H1 (cell line): ENCODE measurements at regions not wholly inside any gene's neighbourhood (a gene's known extent, or its start where the extent isn't known, plus 50 kb on each side); places are given as distances from the start of the nearest gene placed in this dataset.

ENCODE experiments used
- JUN ChIP-seq: IDR thresholded peaks from 2 replicates; pipeline ENCODE4 v1.6.1; 2011; ENCODE audit warnings: low read depth, mild to moderate bottlenecking, improper control_type of control experiment, low read length
- MAFK ChIP-seq: IDR thresholded peaks from 2 replicates; pipeline ENCODE4 v1.6.1; 2012; ENCODE audit warnings: low read depth, mild to moderate bottlenecking, improper control_type of control experiment, low read length
- NRF1 ChIP-seq: IDR thresholded peaks from 2 replicates; pipeline ENCODE4 v1.6.1; 2011; ENCODE audit warnings: mild to moderate bottlenecking, low read depth, low read length, improper control_type of control experiment
- PHF8 ChIP-seq: fragments of 200-600 bp; sonication (generic); conservative IDR thresholded peaks from 2 replicates; pipeline ENCODE4 v1.7.1; 2012; ENCODE audit warnings: low read depth, mild to moderate bottlenecking, inconsistent platforms, low read length, moderate library complexity
- POLR2A ChIP-seq, 2 experiments: IDR thresholded peaks; 1 replicate in 1 of 2; 2 replicates in 1 of 2; pipeline ENCODE4 v1.6.1; 2011; ENCODE audit warnings: low read depth in 2 of 2, low read length in 2 of 2, mild to moderate bottlenecking in 2 of 2; ENCODE audit errors: control extremely low read depth in 1 of 2
- POLR2AphosphoS5 ChIP-seq: IDR thresholded peaks from 2 replicates; pipeline ENCODE4 v1.6.1; 2011; ENCODE audit warnings: low read depth, low read length
- SAP30 ChIP-seq: fragments of 300-600 bp; sonication (generic); IDR thresholded peaks from 2 replicates; pipeline ENCODE4 v1.7.1; 2012; ENCODE audit warnings: low read length, moderate library complexity, mild to moderate bottlenecking, inconsistent platforms; ENCODE audit not compliant: insufficient read depth, insufficient replicate concordance
- SUZ12 ChIP-seq: fragments of 200-600 bp; sonication (generic); IDR thresholded peaks from 2 replicates; pipeline ENCODE4 v1.6.1; 2012; ENCODE audit warnings: mild to moderate bottlenecking, inconsistent platforms, low read length, moderate library complexity, mixed read lengths
- TF ChIP-seq, protein P1 (sequence below), 3 experiments: IDR thresholded peaks; 1 replicate in 2 of 3; 2 replicates in 1 of 3; pipeline versions ENCODE4 v1.5.1 to v1.6.1; 2011; ENCODE audit warnings: low read length in 3 of 3, mild to moderate bottlenecking in 3 of 3, inconsistent platforms in 2 of 3, low read depth in 1 of 3, moderate library complexity in 1 of 3; ENCODE audit not compliant: insufficient read depth in 1 of 3; ENCODE audit errors: control extremely low read depth in 1 of 3
- TF ChIP-seq, protein P2 (sequence below): fragments of 300-600 bp; sonication (generic); IDR thresholded peaks from 2 replicates; pipeline ENCODE4 v1.7.1; 2012; ENCODE audit warnings: low read length, moderate library complexity, mild to moderate bottlenecking, inconsistent platforms; ENCODE audit not compliant: insufficient replicate concordance

DNA sequence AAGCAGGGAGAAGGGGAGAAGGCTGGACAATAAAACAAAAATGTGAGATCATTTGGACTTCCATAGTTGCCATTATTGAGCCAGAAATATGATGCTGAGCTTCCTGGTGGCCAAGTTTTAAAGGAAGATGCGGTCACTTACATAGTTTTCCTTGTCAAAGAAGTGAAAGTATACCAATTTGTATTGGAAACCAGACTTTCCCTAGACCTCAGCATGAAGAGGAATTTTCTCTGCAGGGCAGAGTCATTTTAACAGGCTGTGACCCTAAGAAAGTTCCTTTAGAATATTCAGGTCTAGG is 111.0 kb downstream of the GATA6 start:
- TF ChIP-seq SAP30 (no peak), POLR2A (IDR thresholded peaks at IDR 0.05; ENCODE audit: control extremely low read depth in 1 of 2, low read depth in 2 of 2, low read length in 2 of 2) (no peak), MAFK (no peak), SUZ12 (no peak), POLR2AphosphoS5 (no peak), PHF8 (no peak), NRF1 (no peak), JUN (no peak)
- TF ChIP-seq, protein P1, sequence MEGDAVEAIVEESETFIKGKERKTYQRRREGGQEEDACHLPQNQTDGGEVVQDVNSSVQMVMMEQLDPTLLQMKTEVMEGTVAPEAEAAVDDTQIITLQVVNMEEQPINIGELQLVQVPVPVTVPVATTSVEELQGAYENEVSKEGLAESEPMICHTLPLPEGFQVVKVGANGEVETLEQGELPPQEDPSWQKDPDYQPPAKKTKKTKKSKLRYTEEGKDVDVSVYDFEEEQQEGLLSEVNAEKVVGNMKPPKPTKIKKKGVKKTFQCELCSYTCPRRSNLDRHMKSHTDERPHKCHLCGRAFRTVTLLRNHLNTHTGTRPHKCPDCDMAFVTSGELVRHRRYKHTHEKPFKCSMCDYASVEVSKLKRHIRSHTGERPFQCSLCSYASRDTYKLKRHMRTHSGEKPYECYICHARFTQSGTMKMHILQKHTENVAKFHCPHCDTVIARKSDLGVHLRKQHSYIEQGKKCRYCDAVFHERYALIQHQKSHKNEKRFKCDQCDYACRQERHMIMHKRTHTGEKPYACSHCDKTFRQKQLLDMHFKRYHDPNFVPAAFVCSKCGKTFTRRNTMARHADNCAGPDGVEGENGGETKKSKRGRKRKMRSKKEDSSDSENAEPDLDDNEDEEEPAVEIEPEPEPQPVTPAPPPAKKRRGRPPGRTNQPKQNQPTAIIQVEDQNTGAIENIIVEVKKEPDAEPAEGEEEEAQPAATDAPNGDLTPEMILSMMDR (IDR thresholded peaks at IDR 0.05; ENCODE audit: control extremely low read depth in 1 of 3, insufficient read depth in 1 of 3, low read depth in 1 of 3, low read length in 3 of 3) = no peak
- TF ChIP-seq, protein P2, sequence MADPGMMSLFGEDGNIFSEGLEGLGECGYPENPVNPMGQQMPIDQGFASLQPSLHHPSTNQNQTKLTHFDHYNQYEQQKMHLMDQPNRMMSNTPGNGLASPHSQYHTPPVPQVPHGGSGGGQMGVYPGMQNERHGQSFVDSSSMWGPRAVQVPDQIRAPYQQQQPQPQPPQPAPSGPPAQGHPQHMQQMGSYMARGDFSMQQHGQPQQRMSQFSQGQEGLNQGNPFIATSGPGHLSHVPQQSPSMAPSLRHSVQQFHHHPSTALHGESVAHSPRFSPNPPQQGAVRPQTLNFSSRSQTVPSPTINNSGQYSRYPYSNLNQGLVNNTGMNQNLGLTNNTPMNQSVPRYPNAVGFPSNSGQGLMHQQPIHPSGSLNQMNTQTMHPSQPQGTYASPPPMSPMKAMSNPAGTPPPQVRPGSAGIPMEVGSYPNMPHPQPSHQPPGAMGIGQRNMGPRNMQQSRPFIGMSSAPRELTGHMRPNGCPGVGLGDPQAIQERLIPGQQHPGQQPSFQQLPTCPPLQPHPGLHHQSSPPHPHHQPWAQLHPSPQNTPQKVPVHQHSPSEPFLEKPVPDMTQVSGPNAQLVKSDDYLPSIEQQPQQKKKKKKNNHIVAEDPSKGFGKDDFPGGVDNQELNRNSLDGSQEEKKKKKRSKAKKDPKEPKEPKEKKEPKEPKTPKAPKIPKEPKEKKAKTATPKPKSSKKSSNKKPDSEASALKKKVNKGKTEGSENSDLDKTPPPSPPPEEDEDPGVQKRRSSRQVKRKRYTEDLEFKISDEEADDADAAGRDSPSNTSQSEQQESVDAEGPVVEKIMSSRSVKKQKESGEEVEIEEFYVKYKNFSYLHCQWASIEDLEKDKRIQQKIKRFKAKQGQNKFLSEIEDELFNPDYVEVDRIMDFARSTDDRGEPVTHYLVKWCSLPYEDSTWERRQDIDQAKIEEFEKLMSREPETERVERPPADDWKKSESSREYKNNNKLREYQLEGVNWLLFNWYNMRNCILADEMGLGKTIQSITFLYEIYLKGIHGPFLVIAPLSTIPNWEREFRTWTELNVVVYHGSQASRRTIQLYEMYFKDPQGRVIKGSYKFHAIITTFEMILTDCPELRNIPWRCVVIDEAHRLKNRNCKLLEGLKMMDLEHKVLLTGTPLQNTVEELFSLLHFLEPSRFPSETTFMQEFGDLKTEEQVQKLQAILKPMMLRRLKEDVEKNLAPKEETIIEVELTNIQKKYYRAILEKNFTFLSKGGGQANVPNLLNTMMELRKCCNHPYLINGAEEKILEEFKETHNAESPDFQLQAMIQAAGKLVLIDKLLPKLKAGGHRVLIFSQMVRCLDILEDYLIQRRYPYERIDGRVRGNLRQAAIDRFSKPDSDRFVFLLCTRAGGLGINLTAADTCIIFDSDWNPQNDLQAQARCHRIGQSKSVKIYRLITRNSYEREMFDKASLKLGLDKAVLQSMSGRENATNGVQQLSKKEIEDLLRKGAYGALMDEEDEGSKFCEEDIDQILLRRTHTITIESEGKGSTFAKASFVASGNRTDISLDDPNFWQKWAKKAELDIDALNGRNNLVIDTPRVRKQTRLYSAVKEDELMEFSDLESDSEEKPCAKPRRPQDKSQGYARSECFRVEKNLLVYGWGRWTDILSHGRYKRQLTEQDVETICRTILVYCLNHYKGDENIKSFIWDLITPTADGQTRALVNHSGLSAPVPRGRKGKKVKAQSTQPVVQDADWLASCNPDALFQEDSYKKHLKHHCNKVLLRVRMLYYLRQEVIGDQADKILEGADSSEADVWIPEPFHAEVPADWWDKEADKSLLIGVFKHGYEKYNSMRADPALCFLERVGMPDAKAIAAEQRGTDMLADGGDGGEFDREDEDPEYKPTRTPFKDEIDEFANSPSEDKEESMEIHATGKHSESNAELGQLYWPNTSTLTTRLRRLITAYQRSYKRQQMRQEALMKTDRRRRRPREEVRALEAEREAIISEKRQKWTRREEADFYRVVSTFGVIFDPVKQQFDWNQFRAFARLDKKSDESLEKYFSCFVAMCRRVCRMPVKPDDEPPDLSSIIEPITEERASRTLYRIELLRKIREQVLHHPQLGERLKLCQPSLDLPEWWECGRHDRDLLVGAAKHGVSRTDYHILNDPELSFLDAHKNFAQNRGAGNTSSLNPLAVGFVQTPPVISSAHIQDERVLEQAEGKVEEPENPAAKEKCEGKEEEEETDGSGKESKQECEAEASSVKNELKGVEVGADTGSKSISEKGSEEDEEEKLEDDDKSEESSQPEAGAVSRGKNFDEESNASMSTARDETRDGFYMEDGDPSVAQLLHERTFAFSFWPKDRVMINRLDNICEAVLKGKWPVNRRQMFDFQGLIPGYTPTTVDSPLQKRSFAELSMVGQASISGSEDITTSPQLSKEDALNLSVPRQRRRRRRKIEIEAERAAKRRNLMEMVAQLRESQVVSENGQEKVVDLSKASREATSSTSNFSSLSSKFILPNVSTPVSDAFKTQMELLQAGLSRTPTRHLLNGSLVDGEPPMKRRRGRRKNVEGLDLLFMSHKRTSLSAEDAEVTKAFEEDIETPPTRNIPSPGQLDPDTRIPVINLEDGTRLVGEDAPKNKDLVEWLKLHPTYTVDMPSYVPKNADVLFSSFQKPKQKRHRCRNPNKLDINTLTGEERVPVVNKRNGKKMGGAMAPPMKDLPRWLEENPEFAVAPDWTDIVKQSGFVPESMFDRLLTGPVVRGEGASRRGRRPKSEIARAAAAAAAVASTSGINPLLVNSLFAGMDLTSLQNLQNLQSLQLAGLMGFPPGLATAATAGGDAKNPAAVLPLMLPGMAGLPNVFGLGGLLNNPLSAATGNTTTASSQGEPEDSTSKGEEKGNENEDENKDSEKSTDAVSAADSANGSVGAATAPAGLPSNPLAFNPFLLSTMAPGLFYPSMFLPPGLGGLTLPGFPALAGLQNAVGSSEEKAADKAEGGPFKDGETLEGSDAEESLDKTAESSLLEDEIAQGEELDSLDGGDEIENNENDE = no peak
